Endothelial cell of umbilical vein (primary cell): ENCODE measurements at regions not wholly inside any gene's neighbourhood (a gene's known extent, or its start where the extent isn't known, plus 50 kb on each side); places are given as distances from the start of the nearest gene placed in this dataset.

ENCODE experiments used
- BruUV-seq: library from RNA; stranded (reverse); fragments of 400-500 nt; replicated peaks from 2 replicates; lab custom pipeline; 2021; lab: Mats Ljungman, UMichigan
- CTCF ChIA-PET: fragments of 300-600, 350-600 bp; sonication (Branson Sonifier 250); formaldehyde crosslinking; loops from one replicate; lab custom pipeline; 2021; ENCODE audit warnings: antibody characterized with exemption, inconsistent platforms; lab: Charles Lee
- POLR2A ChIA-PET: fragments of 300-600, 350-600 bp; sonication (Branson Sonifier 250); formaldehyde crosslinking; loops from one replicate; lab custom pipeline; 2021; ENCODE audit warnings: antibody characterized with exemption, inconsistent platforms; lab: Charles Lee
- DNase-seq: peaks from one replicate; pipeline ENCODE4 v3.0.0-alpha.2; 2011; ENCODE audit warnings: low read depth, low spot score
- FAIRE-seq: peaks from 2 replicates; lab custom pipeline; 2011; peaks lifted over from hg19 to GRCh38; lab: Jason Lieb, UNC
- H2AFZ ChIP-seq: 2 replicates; pipeline ENCODE4 v1.6.0; 2012; ENCODE audit warnings: low read depth, low read length, control low read depth, inconsistent platforms
- H3K27ac ChIP-seq: 2 replicates; pipeline ENCODE4 v1.5.1; 2011; ENCODE audit warnings: low read depth, mild to moderate bottlenecking, control low read depth, low read length, moderate library complexity; ENCODE audit not compliant: insufficient read depth
- H3K27me3 ChIP-seq, 2 experiments: 2 replicates each; pipeline versions ENCODE4 v1.6.0 to v1.6.1; 2011; ENCODE audit warnings: low read length in 2 of 2, mixed read lengths in 1 of 2; ENCODE audit not compliant: control insufficient read depth in 2 of 2, insufficient read depth in 2 of 2
- H3K36me3 ChIP-seq, 2 experiments: 2 replicates in 1 of 2; 3 replicates in 1 of 2; pipeline ENCODE4 v1.5.1; 2011; ENCODE audit warnings: low read length in 2 of 2, mild to moderate bottlenecking in 1 of 2, moderate library complexity in 1 of 2; ENCODE audit not compliant: control insufficient read depth in 2 of 2, insufficient read depth in 2 of 2; ENCODE audit errors: extremely low read depth in 1 of 2
- H3K4me1 ChIP-seq: 3 replicates; pipeline ENCODE4 v1.5.1; 2011; ENCODE audit warnings: mild to moderate bottlenecking, low read length; ENCODE audit not compliant: control insufficient read depth, insufficient read depth; ENCODE audit errors: extremely low read depth
- H3K4me2 ChIP-seq: 2 replicates; pipeline ENCODE4 v1.6.1; 2011; ENCODE audit warnings: low read length, control low read depth, mixed read lengths; ENCODE audit not compliant: insufficient read depth
- H3K4me3 ChIP-seq, 3 experiments: fragments of 200-600 bp in 1 of 3; sonication (generic), shearing (Covaris generic) in 1 of 3; replicated peaks in 1 of 3; 2 replicates each; pipeline ENCODE4 v1.5.1; 2011 to 2016; ENCODE audit warnings: control low read depth in 3 of 3, low read length in 3 of 3, mild to moderate bottlenecking in 2 of 3, inconsistent platforms in 1 of 3, low read depth in 1 of 3, moderate library complexity in 1 of 3; ENCODE audit not compliant: insufficient read depth in 1 of 3
- H3K79me2 ChIP-seq: 2 replicates; pipeline ENCODE4 v1.6.0; 2012; ENCODE audit warnings: low read length, inconsistent platforms; ENCODE audit not compliant: control insufficient read depth, insufficient read depth
- H3K9ac ChIP-seq: replicated peaks from 2 replicates; pipeline ENCODE3; 2011; ENCODE audit warnings: low read length, control low read depth; ENCODE audit not compliant: insufficient read depth; ENCODE audit errors: extremely low read depth
- H3K9me1 ChIP-seq: replicated peaks from 3 replicates; pipeline ENCODE4 v1.6.0; 2011; ENCODE audit warnings: mild to moderate bottlenecking, low read length; ENCODE audit not compliant: control insufficient read depth, insufficient read depth; ENCODE audit errors: extremely low read depth
- H3K9me3 ChIP-seq: replicated peaks from 2 replicates; pipeline ENCODE4 v1.5.1; 2012; ENCODE audit warnings: low read length, inconsistent platforms; ENCODE audit not compliant: control insufficient read depth, insufficient read depth
- H4K20me1 ChIP-seq: replicated peaks from 2 replicates; pipeline ENCODE3; 2011; ENCODE audit warnings: mild to moderate bottlenecking, low read length; ENCODE audit not compliant: control insufficient read depth, insufficient read depth; ENCODE audit errors: extremely low read depth
- CTCF ChIP-seq, 2 donors: IDR thresholded peaks; 1 replicate in 1 of 2; 2 replicates in 1 of 2; pipeline ENCODE4 v1.5.1; 2011; ENCODE audit warnings: low read length in 2 of 2, mild to moderate bottlenecking in 2 of 2, moderate library complexity in 2 of 2, control low read depth in 1 of 2, inconsistent platforms in 1 of 2, low read depth in 1 of 2; ENCODE audit not compliant: insufficient read depth in 1 of 2; ENCODE audit errors: extremely low read depth in 1 of 2
- EZH2 ChIP-seq: IDR thresholded peaks from 2 replicates; pipeline ENCODE4 v1.6.1; 2012; ENCODE audit warnings: borderline replicate concordance, low read depth, mild to moderate bottlenecking, moderate library complexity, low read length, inconsistent platforms; ENCODE audit not compliant: severe bottlenecking
- FOS ChIP-seq: IDR thresholded peaks from 2 replicates; pipeline ENCODE4 v1.6.1; 2011; ENCODE audit warnings: mild to moderate bottlenecking, low read length, moderate library complexity, borderline replicate concordance; ENCODE audit not compliant: insufficient read depth
- GATA2 ChIP-seq: IDR thresholded peaks from 2 replicates; pipeline ENCODE4 v1.7.0; 2011; ENCODE audit warnings: low read depth, mild to moderate bottlenecking, moderate library complexity, mixed read lengths, low read length; ENCODE audit not compliant: insufficient read length, insufficient read depth
- JUN ChIP-seq: IDR thresholded peaks from 2 replicates; pipeline ENCODE4 v1.6.1; 2011; ENCODE audit warnings: borderline replicate concordance, low read depth; ENCODE audit not compliant: insufficient read length, insufficient read depth
- MAX ChIP-seq: IDR thresholded peaks from 2 replicates; pipeline ENCODE4 v1.6.1; 2011; ENCODE audit not compliant: insufficient read depth, insufficient read length
- MYC ChIP-seq: IDR thresholded peaks from one replicate; pipeline ENCODE4 v1.6.1; 2011; ENCODE audit warnings: mild to moderate bottlenecking, low read depth, low read length
- POLR2A ChIP-seq: IDR thresholded peaks from 2 replicates; pipeline ENCODE4 v1.6.1; 2012; ENCODE audit warnings: low read depth, mild to moderate bottlenecking, control low read depth, low read length
- POLR2AphosphoS5 ChIP-seq: IDR thresholded peaks from 2 replicates; pipeline ENCODE4 v1.6.1; 2012; ENCODE audit warnings: low read depth, mild to moderate bottlenecking, control low read depth, low read length, moderate library complexity; ENCODE audit not compliant: insufficient read depth
- dilution Hi-C: fragments of 300-500 bp; cut with MboI; formaldehyde crosslinking; loops from one replicate; pipeline ENCODE4 v1.15.0; 2019; ENCODE audit warnings: low sequenced_read_pairs; ENCODE audit not compliant: extremely low pct_ligation_motif_present
- intact Hi-C: fragments of 100-400 bp; cut with micrococcal nuclease; formaldehyde crosslinking; loops from one replicate; pipeline ENCODE4 v1.10.0; 2022

- H3K4me3 ChIP-seq, result no peak overlapping the region
- no peaks in the 10 kb centered on the region for H3K27me3 ChIP-seq
- H3K36me3 ChIP-seq, result no peaks in the 10 kb centered on the region
- H3K9me3 ChIP-seq, result no peaks in the 10 kb centered on the region
- H3K4me2 ChIP-seq, result no peak overlapping the region
- H3K9me1 ChIP-seq, result no peaks in the 10 kb centered on the region
- no peak for TF ChIP-seq MAX
- TF ChIP-seq GATA2, result no peak
- TF ChIP-seq JUN, result no peak
- TF ChIP-seq MYC, result no peak
- no peak for TF ChIP-seq CTCF (IDR thresholded peaks at IDR 0.05; ENCODE audit: extremely low read depth in 1 of 2, insufficient read depth in 1 of 2, low read depth in 1 of 2, low read length in 2 of 2)
- TF ChIP-seq POLR2A, result no peak
- TF ChIP-seq FOS, result no peak
- TF ChIP-seq EZH2, result no peak
- no peak for TF ChIP-seq POLR2AphosphoS5
- no peak for DNase-seq
- no peaks in the 10 kb centered on the region for H3K4me1 ChIP-seq
- H2AFZ ChIP-seq, result no peak overlapping the region
- H3K79me2 ChIP-seq, result no peaks in the 10 kb centered on the region
- CTCF ChIA-PET, result interaction anchor here (1.9 kb wide), 1 partner anchor 54 kb away, joined by 7 read pairs; no protein-coding TSS in a partner anchor
- no peak overlapping the region for H3K9ac ChIP-seq
- intact Hi-C loops (no loop called here), dilution Hi-C loops (no loop called here)
- FAIRE-seq, result no peak
- H3K27ac ChIP-seq, result no peak overlapping the region
- BruUV-seq, result no TSS peak
- POLR2A ChIA-PET, result no interaction called here
- H4K20me1 ChIP-seq, result no peaks in the 10 kb centered on the region
Observed at GRCh38 chr6:44529146-44529905, 141.8 kb downstream of the CDC5L start.
